Right renal pelvis (tissue), 4 donors: ENCODE measurements at regions not wholly inside any gene's neighbourhood (a gene's known extent, or its start where the extent isn't known, plus 50 kb on each side); places are given as distances from the start of the nearest gene placed in this dataset.
"Not testable (repeated sequence)": the region's sequence is repeated elsewhere in the genome, so short reads cannot be mapped to it uniquely, and the experiment has no call there.

ENCODE experiments used
- DNase-seq, 4 donors: peaks; one replicate each; pipeline ENCODE4 v3.0.0-alpha.2; 2013; ENCODE audit warnings: low read depth in 4 of 4, low spot score in 3 of 4, missing footprints in 1 of 4

- no peak for DNase-seq
These were observed 92.1 kb upstream of the LRRN2 start for GRCh38 chr1:204777591-204777990.

GRCh38 chr1:204780630-204781029 lies 90.0 kb upstream of the NFASC start:
- no peak for DNase-seq

GRCh38 chr1:204782118-204782700 lies 88.5 kb upstream of the NFASC start:
- no peak for DNase-seq

GRCh38 chr1:204785023-204785422 lies 85.6 kb upstream of the NFASC start:
- DNase-seq: not testable (repeated sequence)

- DNase-seq: no peak
These were observed 82.2 kb upstream of the NFASC start for GRCh38 chr1:204788470-204788869.

- peak in 2 of 4 donors; percentile 40 to 46 for DNase-seq
These were observed 79.0 kb upstream of the NFASC start for GRCh38 chr1:204791453-204792353.

GRCh38 chr1:204792354-204792692 lies 78.3 kb upstream of the NFASC start:
- DNase-seq: no peak

GRCh38 chr1:204793259-204793914 lies 77.3 kb upstream of the NFASC start:
- DNase-seq: no peak

GRCh38 chr1:204796886-204797285 lies 73.8 kb upstream of the NFASC start:
- not testable (repeated sequence) for DNase-seq

- DNase-seq: no peak
These were observed 73.3 kb upstream of the NFASC start for GRCh38 chr1:204797401-204797800.

GRCh38 chr1:204799630-204800029 lies 71.0 kb upstream of the NFASC start:
- DNase-seq: no peak

GRCh38 chr1:204801211-204801610 lies 69.5 kb upstream of the NFASC start:
- DNase-seq: no peak

- no peak for DNase-seq
These were observed 68.1 kb upstream of the NFASC start for GRCh38 chr1:204802401-204803175.

GRCh38 chr1:204803607-204804006 lies 67.1 kb upstream of the NFASC start:
- DNase-seq: no peak

GRCh38 chr1:204806943-204807687 lies 63.5 kb upstream of the NFASC start:
- DNase-seq: peak; percentile 66 to 84 (median 68)

- no peak for DNase-seq
These were observed 61.2 kb upstream of the NFASC start for GRCh38 chr1:204809488-204809887.

GRCh38 chr1:204812842-204813241 lies 57.8 kb upstream of the NFASC start:
- no peak for DNase-seq

GRCh38 chr1:204813522-204813921 lies 57.1 kb upstream of the NFASC start:
- no peak for DNase-seq

GRCh38 chr1:204814166-204814884 lies 56.3 kb upstream of the NFASC start:
- DNase-seq: no peak

- DNase-seq: no peak
These were observed 53.3 kb upstream of the NFASC start for GRCh38 chr1:204817341-204817740.
